H1 (cell line): ENCODE measurements at regions not wholly inside any gene's neighbourhood (a gene's known extent, or its start where the extent isn't known, plus 50 kb on each side); places are given as distances from the start of the nearest gene placed in this dataset.

Source experiments
- CHD7 ChIP-seq: fragments of 300-600 bp; sonication (generic); IDR thresholded peaks from 2 replicates; pipeline ENCODE4 v1.7.1; 2012; ENCODE audit warnings: low read length, moderate library complexity, mild to moderate bottlenecking, inconsistent platforms; ENCODE audit not compliant: insufficient replicate concordance
- SAP30 ChIP-seq: fragments of 300-600 bp; sonication (generic); IDR thresholded peaks from 2 replicates; pipeline ENCODE4 v1.7.1; 2012; ENCODE audit warnings: low read length, moderate library complexity, mild to moderate bottlenecking, inconsistent platforms; ENCODE audit not compliant: insufficient read depth, insufficient replicate concordance

- TF ChIP-seq CHD7 = no peak
- no peak for TF ChIP-seq SAP30
These were observed 387.8 kb downstream of the BMP2 start (continued) for GRCh38 chr20:7155282-7155681.
